DOHH2 (cell line): ENCODE measurements at regions not wholly inside any gene's neighbourhood (a gene's known extent, or its start where the extent isn't known, plus 50 kb on each side); places are given as distances from the start of the nearest gene placed in this dataset.

ENCODE experiments used
- H3F3A ChIP-seq: fragments of 200-600 bp; sonication (generic), shearing (Covaris generic); 2 replicates; pipeline ENCODE4 v1.6.0; 2016; ENCODE audit warnings: antibody characterized with exemption, mild to moderate bottlenecking; ENCODE audit not compliant: control insufficient read depth, insufficient read depth
- H3K27ac ChIP-seq: fragments of 200-600 bp; sonication (generic); 2 replicates; pipeline ENCODE4 v1.5.1; 2014; ENCODE audit warnings: low read depth, mild to moderate bottlenecking, low read length, moderate library complexity
- H3K27me3 ChIP-seq: fragments of 200-600 bp; sonication (generic); 2 replicates; pipeline ENCODE4 v1.6.1; 2014; ENCODE audit warnings: mild to moderate bottlenecking, low read length, mixed read lengths; ENCODE audit not compliant: control insufficient read depth
- H3K36me3 ChIP-seq: fragments of 200-600 bp; sonication (generic); 2 replicates; pipeline ENCODE4 v1.6.1; 2014; ENCODE audit warnings: mild to moderate bottlenecking, low read length, moderate library complexity, mixed read lengths; ENCODE audit not compliant: control insufficient read depth
- H3K4me1 ChIP-seq: fragments of 200-600 bp; sonication (generic); 2 replicates; pipeline ENCODE4 v1.6.1; 2014; ENCODE audit warnings: mild to moderate bottlenecking, low read length, mixed read lengths; ENCODE audit not compliant: control insufficient read depth
- H3K4me2 ChIP-seq: fragments of 200-600 bp; sonication (generic); 2 replicates; pipeline ENCODE4 v1.6.0; 2014; ENCODE audit warnings: mild to moderate bottlenecking, low read length, moderate library complexity
- H3K4me3 ChIP-seq: fragments of 200-600 bp; sonication (generic); 2 replicates; pipeline ENCODE4 v1.5.1; 2014; ENCODE audit warnings: mild to moderate bottlenecking, low read length, mixed read lengths
- H3K79me2 ChIP-seq: fragments of 200-600 bp; sonication (generic); 2 replicates; pipeline ENCODE4 v1.6.1; 2014; ENCODE audit warnings: mild to moderate bottlenecking, low read length, mixed read lengths; ENCODE audit not compliant: control insufficient read depth
- H3K9me2 ChIP-seq: fragments of 200-600 bp; sonication (generic); replicated peaks from 2 replicates; pipeline ENCODE4 v1.6.1; 2014; ENCODE audit warnings: mild to moderate bottlenecking, low read length, mixed read lengths; ENCODE audit not compliant: control insufficient read depth
- H3K9me3 ChIP-seq: fragments of 200-600 bp; sonication (generic); 2 replicates; pipeline ENCODE4 v1.6.1; 2014; ENCODE audit warnings: antibody characterized with exemption, low read length, mixed read lengths; ENCODE audit not compliant: control insufficient read depth, insufficient read depth
- H4K20me1 ChIP-seq: fragments of 200-600 bp; sonication (generic); 2 replicates; pipeline ENCODE4 v1.6.0; 2014; ENCODE audit warnings: low read depth, mild to moderate bottlenecking, antibody characterized with exemption, low read length, moderate library complexity; ENCODE audit not compliant: control insufficient read depth, insufficient read depth
- EZH2phosphoT487 ChIP-seq: fragments of 200-600 bp; sonication (generic); IDR thresholded peaks from 2 replicates; pipeline ENCODE4 v1.6.1; 2017; ENCODE audit warnings: borderline replicate concordance, mild to moderate bottlenecking, antibody characterized with exemption, low read length, moderate library complexity, mixed read lengths
- TF ChIP-seq, protein P1 (sequence below): fragments of 200-600 bp; sonication (generic); IDR thresholded peaks from one replicate; pipeline ENCODE4 v1.5.1; 2014; ENCODE audit warnings: antibody characterized with exemption, mild to moderate bottlenecking, low read depth, low read length; ENCODE audit not compliant: poor library complexity, severe bottlenecking

DNA sequence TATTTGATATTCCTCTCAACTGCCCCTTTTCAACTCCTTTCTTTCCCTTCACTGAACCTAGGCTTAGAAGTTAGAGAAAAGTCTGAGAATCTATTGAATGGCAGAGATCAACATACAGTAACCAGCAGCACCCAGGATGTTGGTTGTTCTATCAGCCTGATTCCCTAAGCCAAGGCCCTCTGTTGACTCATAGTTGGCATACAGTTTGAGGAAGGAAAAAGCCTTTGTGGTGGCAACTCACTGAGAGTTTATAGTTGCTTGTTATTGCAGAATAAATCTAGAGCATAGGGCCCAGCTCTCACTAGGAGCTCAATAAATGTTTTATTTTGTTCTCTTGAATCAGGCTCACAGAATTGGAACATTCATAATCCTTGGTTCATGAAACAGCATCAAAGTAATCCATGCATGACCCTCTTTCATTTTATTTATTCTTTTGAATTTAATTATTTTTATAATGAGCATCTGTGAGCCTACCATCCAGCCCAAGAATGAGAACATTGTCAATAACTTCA is 119.1 kb upstream of the ADGRF1 start:
- H3F3A ChIP-seq, result no peaks in the 10 kb centered on the region
- H3K4me1 ChIP-seq, result no peaks in the 10 kb centered on the region
- TF ChIP-seq, protein P1, sequence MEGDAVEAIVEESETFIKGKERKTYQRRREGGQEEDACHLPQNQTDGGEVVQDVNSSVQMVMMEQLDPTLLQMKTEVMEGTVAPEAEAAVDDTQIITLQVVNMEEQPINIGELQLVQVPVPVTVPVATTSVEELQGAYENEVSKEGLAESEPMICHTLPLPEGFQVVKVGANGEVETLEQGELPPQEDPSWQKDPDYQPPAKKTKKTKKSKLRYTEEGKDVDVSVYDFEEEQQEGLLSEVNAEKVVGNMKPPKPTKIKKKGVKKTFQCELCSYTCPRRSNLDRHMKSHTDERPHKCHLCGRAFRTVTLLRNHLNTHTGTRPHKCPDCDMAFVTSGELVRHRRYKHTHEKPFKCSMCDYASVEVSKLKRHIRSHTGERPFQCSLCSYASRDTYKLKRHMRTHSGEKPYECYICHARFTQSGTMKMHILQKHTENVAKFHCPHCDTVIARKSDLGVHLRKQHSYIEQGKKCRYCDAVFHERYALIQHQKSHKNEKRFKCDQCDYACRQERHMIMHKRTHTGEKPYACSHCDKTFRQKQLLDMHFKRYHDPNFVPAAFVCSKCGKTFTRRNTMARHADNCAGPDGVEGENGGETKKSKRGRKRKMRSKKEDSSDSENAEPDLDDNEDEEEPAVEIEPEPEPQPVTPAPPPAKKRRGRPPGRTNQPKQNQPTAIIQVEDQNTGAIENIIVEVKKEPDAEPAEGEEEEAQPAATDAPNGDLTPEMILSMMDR, result no peak
- no peak for TF ChIP-seq EZH2phosphoT487
- no peak overlapping the region for H3K4me3 ChIP-seq
- H3K27ac ChIP-seq, result no peak overlapping the region
- no peaks in the 10 kb centered on the region for H3K36me3 ChIP-seq
- H4K20me1 ChIP-seq, result no peaks in the 10 kb centered on the region
- H3K9me2 ChIP-seq, result no peaks in the 10 kb centered on the region
- H3K4me2 ChIP-seq, result no peak overlapping the region
- H3K9me3 ChIP-seq, result no peaks in the 10 kb centered on the region
- H3K79me2 ChIP-seq, result no peaks in the 10 kb centered on the region
- no peaks in the 10 kb centered on the region for H3K27me3 ChIP-seq

DNA sequence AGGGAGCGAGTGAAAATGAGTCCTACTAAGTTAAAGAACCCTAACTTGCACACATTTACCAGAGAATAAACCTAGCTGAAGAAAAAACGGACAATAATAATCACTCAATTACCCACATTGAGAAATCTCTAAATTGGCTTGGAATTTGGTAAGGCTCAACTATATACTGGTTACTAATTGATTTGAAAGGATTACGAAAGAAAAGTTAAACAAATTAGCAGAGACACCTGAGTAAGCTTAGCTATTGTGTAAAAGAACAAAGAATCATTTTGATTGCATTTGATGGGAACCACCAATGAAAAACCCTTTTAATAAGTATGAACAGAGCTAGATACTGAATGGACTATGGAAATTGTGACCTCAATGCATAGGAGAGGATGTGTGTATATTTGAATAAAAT is 118.6 kb upstream of the ADGRF1 start:
- no peaks in the 10 kb centered on the region for H3K9me2 ChIP-seq
- H3K9me3 ChIP-seq, result no peaks in the 10 kb centered on the region
- TF ChIP-seq EZH2phosphoT487, result no peak
- TF ChIP-seq, protein P1, result no peak
- H4K20me1 ChIP-seq, result no peaks in the 10 kb centered on the region
- no peaks in the 10 kb centered on the region for H3F3A ChIP-seq
- no peaks in the 10 kb centered on the region for H3K4me1 ChIP-seq
- H3K79me2 ChIP-seq, result no peaks in the 10 kb centered on the region
- no peaks in the 10 kb centered on the region for H3K27me3 ChIP-seq
- H3K4me2 ChIP-seq, result no peak overlapping the region
- H3K4me3 ChIP-seq, result no peak overlapping the region
- no peaks in the 10 kb centered on the region for H3K36me3 ChIP-seq
- H3K27ac ChIP-seq, result no peak overlapping the region

DNA sequence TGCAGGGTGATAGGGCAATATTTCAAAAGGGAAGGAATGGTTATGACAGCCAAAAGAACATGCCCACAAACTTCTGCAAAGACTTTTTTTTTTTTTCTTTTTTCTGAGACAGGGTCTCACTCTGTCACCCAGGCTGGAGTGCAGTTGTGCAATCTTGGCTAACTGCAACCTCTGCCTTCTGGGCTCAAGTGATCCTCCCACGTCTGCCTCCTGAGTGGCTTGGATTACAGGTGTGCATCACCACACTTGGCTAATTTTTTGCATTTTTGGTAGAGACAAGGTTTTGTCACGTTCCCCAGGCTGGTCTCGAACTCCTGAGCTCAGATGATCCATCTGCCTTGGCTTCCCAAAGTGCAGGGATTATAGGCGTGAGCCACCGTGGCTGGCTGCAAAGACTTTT is 117.6 kb upstream of the ADGRF1 start:
- no peak for TF ChIP-seq EZH2phosphoT487
- TF ChIP-seq, protein P1, result no peak
- no peaks in the 10 kb centered on the region for H3K9me3 ChIP-seq
- no peaks in the 10 kb centered on the region for H3K79me2 ChIP-seq
- no peaks in the 10 kb centered on the region for H3K9me2 ChIP-seq
- H3K4me3 ChIP-seq, result no peak overlapping the region
- no peaks in the 10 kb centered on the region for H3F3A ChIP-seq
- H4K20me1 ChIP-seq, result no peaks in the 10 kb centered on the region
- no peak overlapping the region for H3K4me2 ChIP-seq
- no peaks in the 10 kb centered on the region for H3K36me3 ChIP-seq
- H3K27me3 ChIP-seq, result no peaks in the 10 kb centered on the region
- H3K4me1 ChIP-seq, result no peaks in the 10 kb centered on the region
- H3K27ac ChIP-seq, result no peak overlapping the region
